CD14-positive monocyte (primary cell): ENCODE measurements at regions not wholly inside any gene's neighbourhood (a gene's known extent, or its start where the extent isn't known, plus 50 kb on each side); places are given as distances from the start of the nearest gene placed in this dataset.
A peak's percentile ranks its signal among the peaks of the same experiment; 100 is the strongest.

Experiments used
- DNase-seq, 3 donors: peaks; one replicate each; pipeline ENCODE4 v3.0.0-alpha.2; 2011 to 2022
- H2AFZ ChIP-seq: 2 replicates; pipeline ENCODE4 v1.6.0; 2012; ENCODE audit warnings: mild to moderate bottlenecking, low read depth, low read length, inconsistent platforms; ENCODE audit not compliant: insufficient read depth, poor library complexity, severe bottlenecking
- H3K27ac ChIP-seq, 2 donors: 1 replicate in 1 of 2; 2 replicates in 1 of 2; pipeline ENCODE4 v1.5.1; 2012 to 2013; ENCODE audit warnings: low read length in 2 of 2, control low read depth in 1 of 2, inconsistent platforms in 1 of 2, low read depth in 1 of 2, mild to moderate bottlenecking in 1 of 2
- H3K27me3 ChIP-seq, 2 donors: one replicate each; pipeline versions ENCODE4 v1.6.0 to v1.6.1; 2011 to 2013; ENCODE audit warnings: low read length in 2 of 2; ENCODE audit not compliant: control insufficient read depth in 2 of 2, insufficient read depth in 2 of 2
- H3K36me3 ChIP-seq, 2 donors: replicated peaks in 1 of 2; 1 replicate in 1 of 2; 2 replicates in 1 of 2; pipeline versions ENCODE4 v1.5.1 to v1.6.1; 2012 to 2013; ENCODE audit warnings: low read length in 2 of 2, control low read depth in 1 of 2, inconsistent platforms in 1 of 2, mild to moderate bottlenecking in 1 of 2; ENCODE audit not compliant: insufficient read depth in 2 of 2, control insufficient read depth in 1 of 2
- H3K4me1 ChIP-seq, 2 donors: 1 replicate in 1 of 2; 2 replicates in 1 of 2; pipeline versions ENCODE4 v1.5.1 to v1.6.1; 2012 to 2013; ENCODE audit warnings: low read length in 2 of 2, control low read depth in 1 of 2, inconsistent platforms in 1 of 2, mild to moderate bottlenecking in 1 of 2, moderate library complexity in 1 of 2; ENCODE audit not compliant: insufficient read depth in 2 of 2, control insufficient read depth in 1 of 2
- H3K4me2 ChIP-seq: replicated peaks from 2 replicates; pipeline ENCODE3; 2012; ENCODE audit warnings: low read length, moderate library complexity, mild to moderate bottlenecking; ENCODE audit not compliant: poor library complexity, severe bottlenecking; ENCODE audit errors: extremely low read depth
- H3K4me3 ChIP-seq, 3 experiments: fragments of 200-600 bp in 1 of 3; sonication (generic) in 1 of 3; replicated peaks in 1 of 3; 1 replicate in 2 of 3; 2 replicates in 1 of 3; pipeline ENCODE4 v1.5.1; 2011 to 2013; ENCODE audit warnings: low read length in 3 of 3, mild to moderate bottlenecking in 3 of 3, control low read depth in 2 of 3, low read depth in 2 of 3, inconsistent platforms in 1 of 3, moderate library complexity in 1 of 3
- H3K79me2 ChIP-seq: 2 replicates; pipeline ENCODE4 v1.6.0; 2012; ENCODE audit warnings: mild to moderate bottlenecking, control low read depth, inconsistent platforms, low read length, moderate library complexity; ENCODE audit not compliant: insufficient read depth
- H3K9ac ChIP-seq: 2 replicates; pipeline ENCODE4 v1.6.0; 2017; ENCODE audit warnings: low read length, mild to moderate bottlenecking; ENCODE audit not compliant: insufficient read depth, poor library complexity, severe bottlenecking
- H3K9me3 ChIP-seq, 2 donors: replicated peaks in 1 of 2; 1 replicate in 1 of 2; 2 replicates in 1 of 2; pipeline versions ENCODE4 v1.5.1 to v1.6.1; 2012 to 2013; ENCODE audit warnings: low read length in 2 of 2, control low read depth in 1 of 2; ENCODE audit not compliant: control insufficient read depth in 1 of 2, insufficient read depth in 1 of 2
- H4K20me1 ChIP-seq: 2 replicates; pipeline ENCODE4 v1.6.0; 2012; ENCODE audit warnings: mild to moderate bottlenecking, low read length, control low read depth, moderate library complexity; ENCODE audit not compliant: insufficient read depth
- H3K27ac Mint-ChIP-seq, 7 donors: one replicate each; pipeline ENCODE4 v1.8.0; 2020; ENCODE audit warnings: mild to moderate bottlenecking in 7 of 7, mixed read lengths in 7 of 7, moderate library complexity in 6 of 7, inconsistent platforms in 2 of 7
- H3K27me3 Mint-ChIP-seq, 3 donors: one replicate each; pipeline ENCODE4 v1.8.0; 2021 to 2022; ENCODE audit warnings: low read depth in 3 of 3, mild to moderate bottlenecking in 3 of 3, mixed read lengths in 3 of 3, moderate library complexity in 3 of 3, inconsistent platforms in 1 of 3
- H3K36me3 Mint-ChIP-seq, 2 donors: one replicate each; pipeline ENCODE4 v1.8.0; 2020; ENCODE audit warnings: mixed read lengths in 2 of 2, inconsistent platforms in 1 of 2, mild to moderate bottlenecking in 1 of 2
- H3K4me1 Mint-ChIP-seq: one replicate; pipeline ENCODE4 v1.8.0; 2020; ENCODE audit warnings: mild to moderate bottlenecking, mixed read lengths
- H3K4me3 Mint-ChIP-seq, 2 donors: one replicate each; pipeline ENCODE4 v1.8.0; 2020; ENCODE audit warnings: mild to moderate bottlenecking in 2 of 2, mixed read lengths in 2 of 2, moderate library complexity in 1 of 2
- H3K9me3 Mint-ChIP-seq, 7 donors: one replicate each; pipeline ENCODE4 v1.8.0; 2020 to 2022; ENCODE audit warnings: mixed read lengths in 7 of 7, mild to moderate bottlenecking in 6 of 7, moderate library complexity in 6 of 7, inconsistent platforms in 2 of 7
- CTCF ChIP-seq: fragments of 200-600 bp; IDR thresholded peaks from one replicate; pipeline ENCODE4 v1.8.0; 2022; ENCODE audit warnings: antibody characterized with exemption, mild to moderate bottlenecking
- whole genome bisulfite sequencing: methylation state at CpG from one replicate; pipeline ENCODE4 v1.1.5; 2013; ENCODE audit warnings: missing lambda C conversion rate; ENCODE audit not compliant: insufficient coverage; 5-methylcytosine and 5-hydroxymethylcytosine counted together
- intact Hi-C, 2 donors: fragments of 100-400 bp; cut with micrococcal nuclease; formaldehyde crosslinking; loops; one replicate each; pipeline versions ENCODE4 v1.15.0 to v1.15.1; 2023

DNA sequence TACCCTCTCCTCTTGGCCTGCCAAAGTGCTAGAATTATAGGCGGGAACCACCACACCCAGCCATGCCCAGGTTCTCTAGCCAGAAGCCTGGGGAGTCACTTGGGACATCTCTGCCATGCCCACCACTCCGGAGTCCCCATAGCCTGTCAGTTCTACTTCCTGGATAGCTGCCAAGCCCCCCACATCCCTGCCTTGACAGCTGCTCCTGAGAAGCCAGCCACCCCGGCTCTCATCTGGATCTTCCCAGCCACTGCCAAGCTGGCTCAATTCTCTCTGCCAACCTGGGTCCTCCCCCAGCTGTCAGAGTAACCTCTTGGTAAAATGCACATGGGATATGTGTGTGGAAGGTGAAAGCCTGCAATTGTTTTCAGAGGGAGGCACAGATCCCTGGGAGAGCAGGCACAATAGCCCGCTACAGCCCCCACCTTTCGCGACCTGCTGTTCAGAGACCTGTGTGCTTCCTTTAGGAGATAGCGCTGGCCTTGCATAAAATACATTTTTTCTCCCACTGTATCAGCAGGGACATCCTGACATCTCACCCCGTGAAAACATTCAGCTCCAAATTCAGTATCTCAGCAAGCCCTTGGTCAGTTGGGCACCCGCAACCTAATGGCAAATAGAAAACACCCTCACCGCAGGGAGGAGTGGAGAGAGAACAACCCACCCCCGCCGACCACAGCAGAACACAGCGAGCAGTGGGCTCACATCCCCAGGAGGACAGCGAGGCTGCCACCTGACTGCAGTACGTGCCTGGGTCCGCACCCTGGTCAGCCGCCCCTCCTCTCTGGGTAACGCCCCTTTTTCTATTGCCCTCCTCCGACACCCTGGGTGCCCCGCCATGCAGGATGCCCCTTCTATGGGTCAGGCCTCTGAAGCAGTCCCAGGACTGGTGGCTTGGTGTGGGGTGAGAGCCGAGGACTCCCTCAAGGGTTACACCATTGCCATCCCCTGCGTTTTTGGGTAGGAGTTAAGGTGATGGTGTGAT is 1342.2 kb downstream of the BRD1 start:
- H3K36me3 Mint-ChIP-seq: no peaks in the 10 kb centered on the region
- H3K4me3 Mint-ChIP-seq: peak overlapping the region in 1 of 2 donors; percentile 49
- H2AFZ ChIP-seq: no peak overlapping the region
- no peak overlapping the region for H3K9ac ChIP-seq
- TF ChIP-seq CTCF: no peak
- WGBS: 42% methylated on average over 16 of the region's 22 CpGs
- DNase-seq: no peak
- H3K27me3 ChIP-seq: peaks cover 9 to 38% of the 10 kb centered on the region in 2 donors
- H3K4me3 ChIP-seq: no peak overlapping the region
- H3K27me3 Mint-ChIP-seq: peaks cover 35 to 46% (median 36%) of the 10 kb centered on the region in 3 donors
- no peaks in the 10 kb centered on the region for H3K9me3 ChIP-seq
- H3K4me1 ChIP-seq: no peaks in the 10 kb centered on the region
- no peaks in the 10 kb centered on the region for H3K36me3 ChIP-seq
- no peaks in the 10 kb centered on the region for H3K4me1 Mint-ChIP-seq
- H3K27ac ChIP-seq: no peak overlapping the region
- H4K20me1 ChIP-seq: no peaks in the 10 kb centered on the region
- no peak overlapping the region for H3K4me2 ChIP-seq
- H3K27ac Mint-ChIP-seq: no peak overlapping the region
- intact Hi-C loops: no loop called here
- no peaks in the 10 kb centered on the region for H3K79me2 ChIP-seq
- H3K9me3 Mint-ChIP-seq: peaks cover 0 to 14% (median 0%) of the 10 kb centered on the region in 7 donors

DNA sequence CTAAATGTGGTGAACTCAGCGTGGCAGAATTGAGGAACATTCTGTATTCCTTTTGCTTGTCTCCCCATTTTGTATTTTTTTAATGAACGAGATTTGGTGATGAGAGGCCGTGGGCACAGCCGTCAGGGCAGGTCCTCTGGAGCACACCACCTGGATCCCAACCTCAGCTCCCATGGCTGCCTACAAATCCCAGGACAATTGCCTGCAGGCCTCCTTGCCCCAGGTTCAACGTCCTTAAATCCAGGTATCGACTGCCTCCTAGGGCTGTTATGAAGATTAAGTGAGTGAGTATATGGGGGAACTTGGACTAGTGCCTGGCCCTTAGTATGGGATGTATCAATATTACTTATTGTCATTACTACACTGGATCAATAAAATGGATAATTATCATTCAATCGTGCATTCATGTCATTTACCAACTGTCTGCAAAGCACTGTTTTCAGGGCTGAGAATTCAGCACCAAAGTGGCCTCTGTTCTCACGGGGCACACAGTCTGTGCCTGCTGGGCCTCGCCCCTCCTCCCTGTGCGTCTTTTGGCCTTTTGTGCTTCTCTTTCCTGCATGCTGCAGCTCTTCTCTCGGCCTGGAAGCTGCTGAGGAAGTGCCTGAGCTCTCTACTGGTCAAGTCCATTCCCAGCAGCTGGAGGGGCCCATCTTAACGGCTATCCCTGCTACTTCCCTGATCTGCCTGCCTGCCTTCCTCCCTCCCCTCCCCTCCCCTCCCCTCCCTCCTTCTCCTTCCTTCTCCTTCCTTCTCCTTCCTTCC is 1343.7 kb downstream of the BRD1 start:
- Histone ChIP-seq H4K20me1 (no peaks in the 10 kb centered on the region), H2AFZ (no peak overlapping the region), H3K4me2 (no peak overlapping the region), H3K27me3 (peaks cover 9 to 33% of the 10 kb centered on the region in 2 donors), H3K9ac (no peak overlapping the region), H3K9me3 (no peaks in the 10 kb centered on the region), H3K36me3 (no peaks in the 10 kb centered on the region), H3K4me3 (no peak overlapping the region), H3K27ac (no peak overlapping the region), H3K79me2 (no peaks in the 10 kb centered on the region), H3K4me1 (no peaks in the 10 kb centered on the region)
- Mint-ChIP-seq H3K27ac (no peak overlapping the region), H3K36me3 (no peaks in the 10 kb centered on the region), H3K4me3 (no peak overlapping the region), H3K27me3 (peaks cover 30 to 38% (median 32%) of the 10 kb centered on the region in 3 donors), H3K4me1 (no peaks in the 10 kb centered on the region), H3K9me3 (peaks cover 0 to 8% (median 1%) of the 10 kb centered on the region in 7 donors)
- DNase-seq: no peak
- intact Hi-C loops: no loop called here
- TF ChIP-seq CTCF: no peak
- WGBS: 68% methylated on average over 9 of the region's 12 CpGs
